Activated CD8-positive, alpha-beta T cell treated with anti-CD3 and anti-CD28 coated beads for 36 hours (primary cell): ENCODE measurements at regions not wholly inside any gene's neighbourhood (a gene's known extent, or its start where the extent isn't known, plus 50 kb on each side); places are given as distances from the start of the nearest gene placed in this dataset.

Experiments
- ATAC-seq: fragments of 200-7000 bp; cut with Tn5 transposase; one replicate; pipeline ENCODE4 v1.10.0; 2021; ENCODE audit warnings: mild to moderate bottlenecking, moderate library complexity
- CTCF ChIA-PET: fragments of 350-600 bp; sonication (Branson Sonifier 250); formaldehyde crosslinking; loops from one replicate; lab custom pipeline; 2021; ENCODE audit warnings: antibody characterized with exemption; lab: Charles Lee
- POLR2A ChIA-PET: fragments of 350-600 bp; sonication (Branson Sonifier 250); formaldehyde crosslinking; loops from one replicate; lab custom pipeline; 2021; ENCODE audit warnings: antibody characterized with exemption; lab: Charles Lee
- DNase-seq: peaks from one replicate; pipeline ENCODE4 v3.0.0-alpha.2; 2020
- H3K27ac Mint-ChIP-seq: one replicate; pipeline ENCODE4 v1.8.0; 2021; ENCODE audit warnings: mild to moderate bottlenecking, mixed read lengths
- H3K27me3 Mint-ChIP-seq: one replicate; pipeline ENCODE4 v1.8.0; 2021; ENCODE audit warnings: mixed read lengths
- H3K36me3 Mint-ChIP-seq: one replicate; pipeline ENCODE4 v1.8.0; 2021; ENCODE audit warnings: low read depth, mixed read lengths
- H3K4me1 Mint-ChIP-seq: one replicate; pipeline ENCODE4 v1.8.0; 2021; ENCODE audit warnings: low read depth, mixed read lengths
- H3K4me3 Mint-ChIP-seq: one replicate; pipeline ENCODE4 v1.8.0; 2021; ENCODE audit warnings: mild to moderate bottlenecking, moderate library complexity, mixed read lengths
- H3K9me3 Mint-ChIP-seq: one replicate; pipeline ENCODE4 v1.8.0; 2021; ENCODE audit warnings: mixed read lengths
- intact Hi-C: fragments of 100-400 bp; cut with micrococcal nuclease; formaldehyde crosslinking; loops from one replicate; pipeline ENCODE4 v1.10.0; 2022
- TF ChIP-seq, protein P1 (sequence below): fragments of 200-600 bp; IDR thresholded peaks from one replicate; pipeline ENCODE4 v1.8.0; 2022; ENCODE audit warnings: antibody characterized with exemption, mild to moderate bottlenecking

GRCh38 chr4:187416216-187416615, 579.4 kb upstream of the ZFP42 start:
- H3K9me3 Mint-ChIP-seq, result peaks cover 3% of the 10 kb centered on the region
- no peak overlapping the region for H3K27ac Mint-ChIP-seq
- DNase-seq, result no peak
- H3K4me3 Mint-ChIP-seq, result no peak overlapping the region
- TF ChIP-seq, protein P1, sequence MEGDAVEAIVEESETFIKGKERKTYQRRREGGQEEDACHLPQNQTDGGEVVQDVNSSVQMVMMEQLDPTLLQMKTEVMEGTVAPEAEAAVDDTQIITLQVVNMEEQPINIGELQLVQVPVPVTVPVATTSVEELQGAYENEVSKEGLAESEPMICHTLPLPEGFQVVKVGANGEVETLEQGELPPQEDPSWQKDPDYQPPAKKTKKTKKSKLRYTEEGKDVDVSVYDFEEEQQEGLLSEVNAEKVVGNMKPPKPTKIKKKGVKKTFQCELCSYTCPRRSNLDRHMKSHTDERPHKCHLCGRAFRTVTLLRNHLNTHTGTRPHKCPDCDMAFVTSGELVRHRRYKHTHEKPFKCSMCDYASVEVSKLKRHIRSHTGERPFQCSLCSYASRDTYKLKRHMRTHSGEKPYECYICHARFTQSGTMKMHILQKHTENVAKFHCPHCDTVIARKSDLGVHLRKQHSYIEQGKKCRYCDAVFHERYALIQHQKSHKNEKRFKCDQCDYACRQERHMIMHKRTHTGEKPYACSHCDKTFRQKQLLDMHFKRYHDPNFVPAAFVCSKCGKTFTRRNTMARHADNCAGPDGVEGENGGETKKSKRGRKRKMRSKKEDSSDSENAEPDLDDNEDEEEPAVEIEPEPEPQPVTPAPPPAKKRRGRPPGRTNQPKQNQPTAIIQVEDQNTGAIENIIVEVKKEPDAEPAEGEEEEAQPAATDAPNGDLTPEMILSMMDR, result no peak
- intact Hi-C loops, result no loop called here
- CTCF ChIA-PET, result no interaction called here
- POLR2A ChIA-PET, result no interaction called here
- H3K27me3 Mint-ChIP-seq, result no peaks in the 10 kb centered on the region
- H3K36me3 Mint-ChIP-seq, result no peaks in the 10 kb centered on the region
- no peak for ATAC-seq
- no peaks in the 10 kb centered on the region for H3K4me1 Mint-ChIP-seq

DNA sequence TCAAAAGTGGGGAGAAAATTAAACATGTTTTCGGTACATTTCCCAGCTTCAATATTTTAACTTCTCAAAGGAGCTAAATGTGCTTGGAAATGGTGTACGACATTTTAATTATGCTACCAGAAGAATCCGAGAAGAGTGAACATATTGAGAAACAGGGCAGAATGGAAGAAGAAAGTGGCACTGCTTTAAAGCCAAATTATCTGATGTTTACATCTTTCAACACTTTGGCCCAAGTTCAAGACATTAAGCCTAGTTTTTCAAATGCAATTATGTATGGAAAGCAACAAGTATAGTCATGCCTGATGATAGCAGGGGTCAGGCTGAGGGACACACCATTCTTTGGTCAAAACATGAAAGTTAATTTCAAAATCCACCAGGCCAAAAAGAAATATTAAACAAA, 577.9 kb upstream of the ZFP42 start:
- Mint-ChIP-seq H3K4me1 (no peaks in the 10 kb centered on the region), H3K4me3 (no peak overlapping the region), H3K36me3 (no peaks in the 10 kb centered on the region), H3K27ac (no peak overlapping the region), H3K27me3 (no peaks in the 10 kb centered on the region), H3K9me3 (peaks cover 3% of the 10 kb centered on the region)
- intact Hi-C loops, result no loop called here
- ChIA-PET CTCF (no interaction called here), POLR2A (no interaction called here)
- ATAC-seq, result no peak
- DNase-seq, result no peak
- TF ChIP-seq, protein P1, result no peak

GRCh38 chr4:187422655-187423054, 572.9 kb upstream of the ZFP42 start:
- Mint-ChIP-seq H3K36me3 (no peaks in the 10 kb centered on the region), H3K9me3 (peaks cover 6% of the 10 kb centered on the region), H3K4me1 (no peaks in the 10 kb centered on the region), H3K27me3 (no peaks in the 10 kb centered on the region), H3K27ac (no peak overlapping the region), H3K4me3 (no peak overlapping the region)
- TF ChIP-seq, protein P1, result no peak
- intact Hi-C loops, result no loop called here
- ChIA-PET CTCF (no interaction called here), POLR2A (no interaction called here)
- no peak for DNase-seq
- ATAC-seq, result no peak

DNA sequence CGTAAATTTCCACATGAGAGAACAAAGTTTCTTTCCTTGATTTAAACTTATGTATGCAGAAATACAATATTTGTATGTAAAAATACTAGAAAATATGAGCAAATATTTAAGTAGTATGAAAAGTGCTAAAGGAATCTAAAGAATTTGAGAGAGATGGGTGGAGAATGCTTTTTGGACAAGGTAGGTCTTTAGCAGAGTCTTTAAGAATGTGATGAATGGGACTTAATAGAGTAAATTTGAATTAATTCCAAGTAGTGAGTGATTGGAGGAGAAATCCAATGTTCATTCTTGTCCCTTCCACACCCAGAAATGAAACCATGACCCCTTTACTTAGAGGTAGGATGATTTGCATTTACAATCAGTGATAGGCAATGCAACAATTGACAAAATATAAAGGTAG, 570.9 kb upstream of the ZFP42 start:
- ChIA-PET POLR2A (no interaction called here), CTCF (no interaction called here)
- Mint-ChIP-seq H3K27ac (no peak overlapping the region), H3K4me1 (no peaks in the 10 kb centered on the region), H3K36me3 (no peaks in the 10 kb centered on the region), H3K4me3 (no peak overlapping the region), H3K9me3 (peaks cover 10% of the 10 kb centered on the region), H3K27me3 (no peaks in the 10 kb centered on the region)
- no peak for DNase-seq
- TF ChIP-seq, protein P1, result no peak
- ATAC-seq, result no peak
- intact Hi-C loops, result no loop called here

- DNase-seq (no peak), ATAC-seq (no peak)
- H3K4me3 Mint-ChIP-seq, result no peak overlapping the region
- intact Hi-C loops, result no loop called here
- H3K27ac Mint-ChIP-seq, result no peak overlapping the region
- ChIA-PET POLR2A (no interaction called here), CTCF (no interaction called here)
- H3K4me1 Mint-ChIP-seq, result no peaks in the 10 kb centered on the region
- TF ChIP-seq, protein P1, result no peak
- H3K9me3 Mint-ChIP-seq, result peaks cover 15% of the 10 kb centered on the region
- H3K27me3 Mint-ChIP-seq, result no peaks in the 10 kb centered on the region
- H3K36me3 Mint-ChIP-seq, result no peaks in the 10 kb centered on the region
Observed at GRCh38 chr4:187426511-187426910, 569.1 kb upstream of the ZFP42 start.
